HCT116 (cell line): ENCODE measurements at regions not wholly inside any gene's neighbourhood (a gene's known extent, or its start where the extent isn't known, plus 50 kb on each side); places are given as distances from the start of the nearest gene placed in this dataset.

ENCODE experiments used
- ATAC-seq: fragments of 200-7000 bp; cut with Tn5 transposase; 2 replicates; pipeline ENCODE4 v1.9.1; 2020; ENCODE audit warnings: mild to moderate bottlenecking, moderate library complexity
- BruUV-seq: library from RNA; stranded (reverse); fragments of 400-500 nt; replicated peaks from 2 replicates; lab custom pipeline; 2021; lab: Mats Ljungman, UMichigan
- CTCF ChIA-PET: fragments of 300-600 bp; sonication (Branson Sonifier 250); formaldehyde crosslinking; loops from one replicate; lab custom pipeline; 2021; ENCODE audit warnings: antibody characterized with exemption; lab: Charles Lee
- POLR2A ChIA-PET: fragments of 300-600, 350-600 bp; sonication (Branson Sonifier 250); formaldehyde crosslinking; loops from one replicate; lab custom pipeline; 2021; ENCODE audit warnings: antibody characterized with exemption; lab: Charles Lee
- RAD21 ChIA-PET, 2 experiments: fragments of 300-600 bp; sonication (Branson Sonifier 250); formaldehyde crosslinking; loops; one replicate each; lab custom pipeline; 2023; ENCODE audit warnings: low total read pairs in 2 of 2; ENCODE audit not compliant: uncharacterized antibody in 2 of 2, unreplicated experiment in 2 of 2, low non-redundant PET in 1 of 2; lab: Charles Lee
- DNase-seq: peaks from one replicate; pipeline ENCODE4 v3.0.0-alpha.2; 2010; ENCODE audit warnings: low read depth, low spot score
- H2AFZ ChIP-seq: fragments of 200-600 bp; shearing (Covaris generic), sonication (generic); 2 replicates; pipeline ENCODE4 v1.6.1; 2017; ENCODE audit warnings: low read depth, mixed run types, mixed read lengths, antibody characterized with exemption, low read length; ENCODE audit not compliant: poor library complexity, severe bottlenecking
- H3K27ac ChIP-seq: 2 replicates; pipeline ENCODE4 v1.5.1; 2012; ENCODE audit warnings: low read depth, low read length
- H3K27me3 ChIP-seq: fragments of 200-600 bp; sonication (generic); 2 replicates; pipeline ENCODE4 v1.6.1; 2016; ENCODE audit warnings: mixed run types, low read length, mixed read lengths; ENCODE audit not compliant: insufficient read depth
- H3K36me3 ChIP-seq, 2 experiments: fragments of 200-500 bp in 1 of 2; fragments of 200-600 bp in 1 of 2; sonication (Bioruptor generic) in 1 of 2; sonication (generic) in 1 of 2; 2 replicates each; pipeline versions ENCODE4 v1.5.1 to v1.6.1; 2014 to 2016; ENCODE audit warnings: low read length in 2 of 2, inconsistent platforms in 1 of 2, mixed read lengths in 1 of 2, mixed run types in 1 of 2; ENCODE audit not compliant: insufficient read depth in 2 of 2, control insufficient read depth in 1 of 2
- H3K4me1 ChIP-seq, 2 experiments: fragments of 200-600 bp in 1 of 2; sonication (generic) in 1 of 2; 2 replicates each; pipeline versions ENCODE4 v1.5.1 to v1.6.1; 2012 to 2017; ENCODE audit warnings: low read length in 2 of 2, inconsistent platforms in 1 of 2, mild to moderate bottlenecking in 1 of 2, mixed read lengths in 1 of 2, mixed run types in 1 of 2, moderate library complexity in 1 of 2; ENCODE audit not compliant: insufficient read depth in 2 of 2, control insufficient read depth in 1 of 2
- H3K4me2 ChIP-seq: fragments of 200-600 bp; sonication (generic); 2 replicates; pipeline ENCODE4 v1.6.1; 2017; ENCODE audit warnings: mixed run types, low read length, mixed read lengths
- H3K4me3 ChIP-seq, 2 experiments: fragments of 200-600 bp in 1 of 2; sonication (generic) in 1 of 2; replicated peaks in 1 of 2; 2 replicates each; pipeline ENCODE4 v1.5.1; 2011 to 2016; ENCODE audit warnings: low read length in 2 of 2, control low read depth in 1 of 2, low read depth in 1 of 2, mild to moderate bottlenecking in 1 of 2, mixed read lengths in 1 of 2, mixed run types in 1 of 2
- H3K79me2 ChIP-seq: fragments of 200-600 bp; sonication (generic); 2 replicates; pipeline ENCODE4 v1.6.1; 2017; ENCODE audit warnings: mild to moderate bottlenecking, mixed run types, low read length, moderate library complexity, mixed read lengths; ENCODE audit not compliant: insufficient read depth
- H3K9ac ChIP-seq: fragments of 200-600 bp; sonication (generic); 2 replicates; pipeline ENCODE4 v1.6.1; 2016; ENCODE audit warnings: low read length, mixed read lengths
- H3K9me2 ChIP-seq: fragments of 200-600 bp; sonication (generic), shearing (Covaris generic); 2 replicates; pipeline ENCODE4 v1.6.1; 2017; ENCODE audit warnings: mixed run types, mild to moderate bottlenecking, moderate library complexity; ENCODE audit not compliant: insufficient read depth
- H3K9me3 ChIP-seq, 2 experiments: fragments of 200-500 bp in 1 of 2; fragments of 200-600 bp in 1 of 2; sonication (Bioruptor generic) in 1 of 2; sonication (generic) in 1 of 2; 2 replicates each; pipeline ENCODE4 v1.6.1; 2014 to 2017; ENCODE audit warnings: low read length in 2 of 2, mixed read lengths in 2 of 2, inconsistent platforms in 1 of 2, low read depth in 1 of 2, mild to moderate bottlenecking in 1 of 2, mixed run types in 1 of 2, moderate library complexity in 1 of 2; ENCODE audit not compliant: control insufficient read depth in 1 of 2, insufficient read depth in 1 of 2
- H4K20me1 ChIP-seq: fragments of 200-600 bp; sonication (generic), shearing (Covaris generic); 2 replicates; pipeline ENCODE4 v1.6.1; 2017; ENCODE audit warnings: mixed run types, mild to moderate bottlenecking, moderate library complexity; ENCODE audit not compliant: insufficient read depth
- CTCF ChIP-seq, 3 experiments: fragments of 200-600 bp in 1 of 3; sonication (generic) in 1 of 3; IDR thresholded peaks in 2 of 3; conservative IDR thresholded peaks in 1 of 3; 2 replicates each; pipeline ENCODE4 v1.5.1; 2012 to 2017; ENCODE audit warnings: low read depth in 2 of 3, low read length in 2 of 3, antibody characterized with exemption in 1 of 3, borderline replicate concordance in 1 of 3, control low read depth in 1 of 3, mild to moderate bottlenecking in 1 of 3, mixed read lengths in 1 of 3, mixed run types in 1 of 3, moderate library complexity in 1 of 3; ENCODE audit not compliant: insufficient read depth in 1 of 3
- EZH2 ChIP-seq: fragments of 200-600 bp; sonication (generic); IDR thresholded peaks from 2 replicates; pipeline ENCODE4 v1.6.1; 2017; ENCODE audit warnings: antibody characterized with exemption, mixed run types
- EZH2phosphoT487 ChIP-seq: fragments of 200-600 bp; IDR thresholded peaks from 2 replicates; pipeline ENCODE4 v1.6.1; 2018; ENCODE audit warnings: antibody characterized with exemption, borderline replicate concordance
- FOSL1 ChIP-seq: IDR thresholded peaks from 2 replicates; pipeline ENCODE4 v1.6.1; 2012; ENCODE audit warnings: low read depth
- POLR2A ChIP-seq: IDR thresholded peaks from 2 replicates; pipeline ENCODE4 v1.7.0; 2011; ENCODE audit warnings: borderline replicate concordance; ENCODE audit not compliant: insufficient read depth, insufficient read length; ENCODE audit errors: extremely low read depth
- POLR2AphosphoS5 ChIP-seq: IDR thresholded peaks from 2 replicates; pipeline ENCODE4 v1.6.1; 2011; ENCODE audit warnings: mild to moderate bottlenecking, low read depth, low read length, moderate library complexity
- REST ChIP-seq: IDR thresholded peaks from 2 replicates; pipeline ENCODE4 v1.6.1; 2012; ENCODE audit warnings: low read depth
- SP1 ChIP-seq: IDR thresholded peaks from 2 replicates; pipeline ENCODE4 v1.6.1; 2012; ENCODE audit warnings: low read depth
- SRF ChIP-seq: IDR thresholded peaks from 2 replicates; pipeline ENCODE4 v1.6.1; 2012; ENCODE audit warnings: low read depth
- intact Hi-C: fragments of 100-400 bp; cut with micrococcal nuclease; formaldehyde crosslinking; loops from 2 replicates; pipeline ENCODE4 v1.10.0; 2022

GRCh38 chr2:128867936-128868636 lies 549.4 kb upstream of the HS6ST1 start:
- no TSS peak for BruUV-seq
- Histone ChIP-seq H3K36me3 (no peaks in the 10 kb centered on the region), H2AFZ (no peak overlapping the region), H3K27ac (no peak overlapping the region), H3K27me3 (peaks cover 19% of the 10 kb centered on the region), H3K4me2 (no peak overlapping the region)
- intact Hi-C loops: no loop called here
- DNase-seq: no peak
- CTCF ChIA-PET: no interaction called here
- no peak for TF ChIP-seq EZH2phosphoT487
- no peak for TF ChIP-seq POLR2A
- TF ChIP-seq FOSL1: no peak
- TF ChIP-seq EZH2: no peak
- TF ChIP-seq SP1: no peak
- TF ChIP-seq SRF: no peak
- TF ChIP-seq CTCF (IDR thresholded peaks at IDR 0.05 in 2 of 3, conservative IDR thresholded peaks at IDR 0.05 in 1 of 3; ENCODE audit: borderline replicate concordance in 1 of 3, insufficient read depth in 1 of 3, low read depth in 2 of 3, low read length in 2 of 3): no peak
- no peak for TF ChIP-seq POLR2AphosphoS5
- TF ChIP-seq REST: no peak
- TF ChIP-seq, all 23 proteins: peak for 0
- H3K4me1 ChIP-seq: no peaks in the 10 kb centered on the region
- H3K9me3 ChIP-seq: no peaks in the 10 kb centered on the region
- no peak overlapping the region for H3K4me3 ChIP-seq
- ATAC-seq: no peak
- no peaks in the 10 kb centered on the region for H3K79me2 ChIP-seq
- RAD21 ChIA-PET: no interaction called here
- H3K9me2 ChIP-seq: no peaks in the 10 kb centered on the region
- no peaks in the 10 kb centered on the region for H4K20me1 ChIP-seq
- POLR2A ChIA-PET: no interaction called here
- no peak overlapping the region for H3K9ac ChIP-seq
